IPS-NIHi7 (cell line): ENCODE measurements at regions not wholly inside any gene's neighbourhood (a gene's known extent, or its start where the extent isn't known, plus 50 kb on each side); places are given as distances from the start of the nearest gene placed in this dataset.

Experiments
- DNase-seq: peaks from one replicate; pipeline ENCODE4 v3.0.0; 2012; ENCODE audit warnings: mixed read lengths; ENCODE audit errors: extremely low spot score

DNA sequence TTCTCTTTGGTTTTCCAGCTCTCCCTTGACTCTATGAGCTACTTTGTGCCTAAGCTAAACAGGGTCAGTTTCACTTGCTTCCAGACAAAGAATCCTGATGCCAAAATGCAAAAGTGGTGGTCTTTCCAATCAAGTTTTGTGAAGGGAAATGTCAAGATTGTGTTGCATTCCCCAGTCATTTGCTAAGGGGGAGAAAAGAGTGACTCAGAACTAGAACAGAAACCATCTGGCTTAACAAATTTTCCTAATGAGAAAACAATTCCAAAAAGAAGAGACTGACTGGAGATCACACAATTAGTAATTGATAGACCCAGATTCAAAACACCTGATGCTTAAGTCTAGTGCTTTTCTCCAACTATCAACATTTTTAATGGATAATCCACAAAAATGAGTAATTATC lies 235.1 kb upstream of the DIO2 start:
- DNase-seq = no peak

GRCh38 chr14:80445605-80446004 lies 234.3 kb upstream of the DIO2 start:
- no peak for DNase-seq

DNA sequence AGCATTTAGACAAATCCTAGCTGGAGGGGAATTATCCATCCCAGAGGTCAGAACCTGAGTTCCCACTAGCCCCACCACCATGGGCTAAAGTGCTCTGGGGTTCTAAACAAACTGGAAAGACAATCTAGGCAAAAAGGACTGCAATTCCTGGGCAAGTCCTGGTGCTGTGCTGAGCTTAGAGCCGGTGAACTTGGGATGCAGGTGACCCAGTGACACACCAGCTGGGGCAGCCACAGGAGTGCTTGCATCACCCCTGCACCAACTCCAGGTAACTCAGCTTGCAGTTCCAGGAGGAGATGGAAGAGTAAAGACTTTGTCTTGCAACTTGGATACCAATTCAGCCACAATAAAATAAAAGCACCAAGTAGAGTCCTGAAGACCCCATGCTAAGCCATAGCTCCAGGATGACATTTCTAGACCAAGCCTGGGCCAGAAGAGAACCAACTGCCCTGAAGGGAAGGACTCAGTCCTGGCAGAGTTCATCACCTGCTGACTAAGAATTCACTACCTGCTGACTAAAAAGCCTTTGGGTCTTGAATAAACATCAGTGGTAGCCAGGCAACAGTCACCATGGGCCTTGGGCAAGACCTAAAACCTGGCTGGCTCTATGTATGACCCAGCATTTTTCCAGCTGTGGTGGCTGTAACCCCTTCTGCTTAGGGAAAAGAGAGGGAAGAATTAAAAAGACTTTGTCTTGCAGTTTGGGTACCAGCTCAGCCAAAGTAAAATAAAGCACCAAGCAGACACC lies 223.4 kb upstream of the DIO2 start:
- DNase-seq = no peak

- DNase-seq = no peak
Observed at GRCh38 chr14:80433811-80434210, 222.5 kb upstream of the DIO2 start.

DNA sequence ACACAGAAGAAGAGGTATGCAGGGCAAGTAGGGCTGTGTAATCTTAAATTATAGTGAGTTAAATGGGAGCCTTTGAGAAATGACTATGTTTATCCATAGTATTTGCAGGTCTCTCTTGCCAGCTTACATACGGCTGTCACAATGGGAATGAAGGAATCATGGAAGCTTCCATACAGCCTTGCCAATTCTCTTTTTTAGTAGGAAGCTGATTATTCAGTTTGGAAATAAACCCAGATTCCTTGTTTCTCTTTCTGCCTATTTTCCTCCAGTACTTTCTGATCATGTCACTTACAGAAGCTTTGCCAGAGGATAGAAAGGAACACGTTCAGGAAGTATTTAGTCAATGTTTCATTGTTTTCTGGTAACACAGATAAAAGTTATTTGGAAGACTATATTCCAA lies 217.4 kb upstream of the DIO2 start:
- DNase-seq = no peak

- no peak for DNase-seq
Observed at GRCh38 chr14:80428171-80428570, 216.9 kb upstream of the DIO2 start.

DNA sequence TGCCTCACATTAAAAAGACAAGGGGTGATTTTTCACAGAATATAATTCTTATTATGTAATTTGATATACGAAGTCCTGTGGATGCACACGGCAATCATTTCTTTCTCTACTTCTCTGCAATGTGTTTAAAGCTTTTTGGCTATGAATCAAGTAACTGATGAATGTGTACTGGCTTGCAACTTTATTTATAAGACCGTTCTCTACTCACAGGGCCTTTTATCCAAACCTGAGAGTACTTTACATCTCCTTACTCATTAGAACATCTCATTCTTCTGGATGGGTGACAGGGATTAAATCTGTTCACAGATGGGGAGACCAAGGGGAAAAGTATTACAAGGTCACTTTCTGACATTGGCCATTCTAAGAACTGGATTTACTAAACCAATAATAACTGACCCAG lies 215.8 kb upstream of the DIO2 start:
- no peak for DNase-seq

GRCh38 chr14:80426683-80427082 lies 215.4 kb upstream of the DIO2 start:
- no peak for DNase-seq

- DNase-seq = no peak
Observed at GRCh38 chr14:80425686-80426085, 214.4 kb upstream of the DIO2 start.

GRCh38 chr14:80419769-80420168 lies 208.5 kb upstream of the DIO2 start:
- no peak for DNase-seq

- no peak for DNase-seq
Observed at GRCh38 chr14:80419345-80419744, 208.0 kb upstream of the DIO2 start.

DNA sequence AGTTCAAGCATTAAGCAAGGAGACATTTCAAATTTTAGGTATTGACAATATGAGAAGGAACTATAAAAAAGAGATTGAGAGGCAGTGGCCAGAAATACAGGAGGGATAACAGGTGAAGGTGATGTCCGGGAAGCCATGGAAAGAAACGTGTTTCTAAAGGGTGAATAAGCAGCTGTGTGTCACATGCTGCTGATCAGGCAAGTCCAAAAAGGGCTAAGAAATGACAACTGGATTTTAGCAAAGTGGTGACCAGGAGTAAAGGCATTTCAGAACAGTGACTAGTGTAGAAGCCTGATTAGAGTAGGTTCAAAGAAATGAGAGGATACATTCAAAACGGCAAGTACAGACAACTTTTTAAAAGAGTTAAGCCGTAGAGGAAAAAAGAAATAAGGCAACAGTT lies 204.3 kb upstream of the DIO2 start:
- DNase-seq = no peak

DNA sequence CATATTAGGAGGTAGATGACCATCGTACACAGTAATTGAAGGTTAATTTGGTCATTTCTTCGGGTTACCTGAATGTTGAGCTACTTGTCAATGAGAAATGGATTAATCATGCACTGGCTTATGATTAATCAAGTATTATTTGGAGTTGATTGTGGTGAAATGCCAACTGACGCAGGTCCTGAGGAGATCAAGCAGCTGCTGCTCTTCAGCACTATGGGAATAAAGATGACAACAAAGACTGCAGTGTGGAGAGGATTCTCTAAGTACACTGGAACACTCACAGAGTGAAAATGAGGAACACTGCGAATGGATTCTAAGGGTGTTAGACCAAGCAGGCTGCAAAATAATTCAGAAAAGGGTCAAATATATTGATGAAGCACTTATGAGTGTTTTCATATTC lies 202.8 kb upstream of the DIO2 start:
- DNase-seq = no peak

- peak; percentile 56 for DNase-seq
Observed at GRCh38 chr14:80404413-80404812, 193.1 kb upstream of the DIO2 start.

DNA sequence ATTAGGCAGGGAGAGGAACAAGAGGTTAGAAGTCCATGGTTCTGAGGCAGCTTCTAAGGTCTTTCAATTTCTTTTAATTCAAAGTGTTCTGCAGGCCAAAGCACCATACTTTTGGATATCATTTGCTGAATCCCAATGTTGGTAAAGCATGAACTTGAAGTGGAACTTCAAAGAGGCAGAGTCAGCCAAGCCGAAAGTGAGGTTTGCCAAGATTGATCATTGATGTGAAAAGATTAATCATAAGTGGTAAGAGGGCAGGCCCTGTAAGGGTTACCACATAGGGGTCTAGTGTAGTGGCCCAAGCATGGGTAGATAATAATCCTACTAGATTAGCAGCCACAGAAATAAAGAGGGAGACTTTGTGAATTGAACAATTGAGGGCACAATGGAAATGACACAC lies 191.7 kb upstream of the DIO2 start:
- DNase-seq = no peak

GRCh38 chr14:80395031-80395430 lies 183.7 kb upstream of the DIO2 start:
- no peak for DNase-seq

- DNase-seq = no peak
Observed at GRCh38 chr14:80393766-80394165, 182.5 kb upstream of the DIO2 start.

GRCh38 chr14:80390906-80391305 lies 179.6 kb upstream of the DIO2 start:
- peak; percentile 20 for DNase-seq

DNA sequence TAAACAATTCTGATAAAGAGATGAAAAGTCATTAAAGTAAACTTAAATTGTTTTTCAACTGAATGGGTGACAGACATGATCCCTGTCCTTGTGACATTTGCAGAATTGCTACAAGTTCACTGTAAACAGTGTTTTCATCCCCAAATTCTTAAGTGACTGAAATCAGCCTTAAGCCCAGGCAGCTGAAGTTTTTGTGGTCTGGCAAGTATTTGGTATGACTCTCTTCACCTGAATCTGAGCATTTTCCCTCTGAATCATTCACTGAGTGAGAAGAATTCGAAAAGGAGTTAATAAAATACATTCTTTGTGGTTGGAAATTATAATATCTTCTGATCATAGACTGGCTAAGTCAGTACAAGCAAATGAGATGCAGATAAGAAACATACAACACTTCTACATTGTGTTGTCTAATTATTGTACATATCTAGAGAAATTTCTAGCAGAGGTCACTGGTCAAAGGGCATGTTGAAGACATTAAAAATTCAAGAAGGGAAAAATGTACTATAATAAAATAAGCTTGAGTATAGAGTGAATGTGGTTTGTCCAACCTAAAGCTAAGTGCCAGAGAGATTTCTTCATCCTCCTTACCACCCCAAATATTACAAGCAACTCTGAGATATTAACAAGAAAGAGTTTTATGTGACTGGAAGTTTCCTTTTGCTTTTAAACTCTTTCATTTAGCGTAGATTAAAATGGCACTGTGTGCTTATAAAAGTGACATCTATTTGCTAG lies 177.8 kb upstream of the DIO2 start:
- DNase-seq = no peak

- no peak for DNase-seq
Observed at GRCh38 chr14:80387563-80387981, 176.3 kb upstream of the DIO2 start.

GRCh38 chr14:80385336-80385735 lies 174.0 kb upstream of the DIO2 start:
- DNase-seq = no peak

DNA sequence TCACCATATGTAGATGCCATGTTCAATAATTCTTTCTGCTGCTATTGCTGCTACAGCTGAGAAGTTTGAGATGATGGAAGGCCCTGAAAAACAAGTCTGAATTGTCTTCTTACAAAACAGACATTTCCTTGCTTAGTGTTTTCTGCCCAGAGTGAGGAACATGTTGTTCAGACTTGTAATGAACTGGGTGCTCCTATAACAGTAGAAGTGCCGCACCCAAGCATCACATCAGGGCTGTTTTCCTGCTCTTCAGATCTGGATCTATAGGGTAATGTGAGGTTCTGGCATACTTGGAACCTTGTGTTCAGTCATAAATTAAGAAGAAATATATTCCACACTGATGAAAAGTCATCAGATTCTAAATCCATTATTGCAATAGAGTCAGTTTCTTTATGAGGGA lies 171.9 kb upstream of the DIO2 start:
- no peak for DNase-seq

DNA sequence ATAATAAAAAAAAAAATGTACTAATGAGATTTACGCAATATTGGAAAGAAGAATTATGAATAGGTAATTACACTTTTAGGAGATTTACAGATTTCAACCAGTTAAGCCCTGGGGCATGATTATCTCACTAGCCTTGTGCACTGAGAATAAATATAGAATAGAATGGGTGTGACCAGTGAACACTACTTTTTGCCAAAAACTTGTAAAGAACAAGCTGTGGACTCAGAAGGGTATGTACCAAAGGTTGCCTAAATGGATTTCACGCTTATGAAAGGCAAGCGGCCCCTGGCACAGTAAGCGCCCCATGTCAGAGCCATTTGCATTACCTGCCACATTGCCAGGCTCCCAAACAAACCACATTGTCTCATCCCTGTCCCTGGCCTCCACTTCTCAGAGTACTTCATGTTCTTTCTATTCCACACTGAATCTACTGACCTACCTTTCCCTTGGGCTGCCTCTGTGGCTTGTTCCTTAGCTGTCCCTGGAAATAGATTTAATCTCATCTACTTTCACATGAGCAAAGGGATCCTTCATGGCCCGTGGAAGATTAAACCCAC lies 170.6 kb upstream of the DIO2 start:
- DNase-seq = no peak
